ENCODE measurements at regions not wholly inside any gene's neighbourhood (a gene's known extent, or its start where the extent isn't known, plus 50 kb on each side); places are given as distances from the start of the nearest gene placed in this dataset.

DNA sequence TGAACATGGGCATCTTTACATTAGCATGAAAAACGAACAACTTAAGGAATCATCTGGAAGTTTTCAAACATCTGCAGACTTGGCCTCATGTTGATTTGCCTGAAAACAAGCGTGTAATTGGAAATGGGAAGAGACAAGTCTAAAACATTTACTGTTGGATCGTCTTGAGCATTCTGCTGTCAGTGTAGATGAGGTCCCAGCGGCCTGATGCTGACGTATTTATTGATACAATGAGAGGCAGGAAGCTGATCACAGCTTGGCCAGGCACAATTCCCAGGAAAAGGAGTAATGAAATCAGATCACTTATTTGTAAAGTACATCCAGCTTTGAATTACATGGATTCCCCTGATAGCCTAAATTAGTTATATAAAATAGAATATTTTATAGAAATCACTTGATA, 210.6 kb downstream of the CLCN4 start:
- TF ChIP-seq, protein P1, sequence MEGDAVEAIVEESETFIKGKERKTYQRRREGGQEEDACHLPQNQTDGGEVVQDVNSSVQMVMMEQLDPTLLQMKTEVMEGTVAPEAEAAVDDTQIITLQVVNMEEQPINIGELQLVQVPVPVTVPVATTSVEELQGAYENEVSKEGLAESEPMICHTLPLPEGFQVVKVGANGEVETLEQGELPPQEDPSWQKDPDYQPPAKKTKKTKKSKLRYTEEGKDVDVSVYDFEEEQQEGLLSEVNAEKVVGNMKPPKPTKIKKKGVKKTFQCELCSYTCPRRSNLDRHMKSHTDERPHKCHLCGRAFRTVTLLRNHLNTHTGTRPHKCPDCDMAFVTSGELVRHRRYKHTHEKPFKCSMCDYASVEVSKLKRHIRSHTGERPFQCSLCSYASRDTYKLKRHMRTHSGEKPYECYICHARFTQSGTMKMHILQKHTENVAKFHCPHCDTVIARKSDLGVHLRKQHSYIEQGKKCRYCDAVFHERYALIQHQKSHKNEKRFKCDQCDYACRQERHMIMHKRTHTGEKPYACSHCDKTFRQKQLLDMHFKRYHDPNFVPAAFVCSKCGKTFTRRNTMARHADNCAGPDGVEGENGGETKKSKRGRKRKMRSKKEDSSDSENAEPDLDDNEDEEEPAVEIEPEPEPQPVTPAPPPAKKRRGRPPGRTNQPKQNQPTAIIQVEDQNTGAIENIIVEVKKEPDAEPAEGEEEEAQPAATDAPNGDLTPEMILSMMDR (IDR thresholded peaks at IDR 0.05 in 4 of 5, conservative IDR thresholded peaks at IDR 0.05 in 1 of 5) = no peak
- no peak for TF ChIP-seq POLR2A (IDR thresholded peaks at IDR 0.05)

Data from gastrocnemius medialis (tissue), 4 donors.